Mammary epithelial cell (primary cell): ENCODE measurements at regions not wholly inside any gene's neighbourhood (a gene's known extent, or its start where the extent isn't known, plus 50 kb on each side); places are given as distances from the start of the nearest gene placed in this dataset.

Experiments
- CTCF ChIP-seq, 2 donors: IDR thresholded peaks in 1 of 2; conservative IDR thresholded peaks in 1 of 2; 2 replicates each; pipeline ENCODE4 v1.5.1; 2011 to 2012; ENCODE audit warnings: inconsistent platforms in 2 of 2, low read length in 2 of 2, mild to moderate bottlenecking in 2 of 2, control low read depth in 1 of 2, low read depth in 1 of 2; ENCODE audit not compliant: insufficient read depth in 1 of 2; ENCODE audit errors: extremely low read depth in 1 of 2
- EZH2 ChIP-seq: IDR thresholded peaks from 2 replicates; pipeline ENCODE4 v1.6.1; 2012; ENCODE audit warnings: low read length, inconsistent platforms, borderline replicate concordance

GRCh38 chr4:1556541-1557220, 127.4 kb downstream of the FAM53A start:
- TF ChIP-seq CTCF (conservative IDR thresholded peaks at IDR 0.05 in 1 of 2, IDR thresholded peaks at IDR 0.05 in 1 of 2; ENCODE audit: extremely low read depth in 1 of 2, insufficient read depth in 1 of 2, low read depth in 1 of 2, low read length in 2 of 2) = no peak
- no peak for TF ChIP-seq EZH2
